ENCODE measurements at regions not wholly inside any gene's neighbourhood (a gene's known extent, or its start where the extent isn't known, plus 50 kb on each side); places are given as distances from the start of the nearest gene placed in this dataset.

GRCh38 chr1:163406772-163407171 lies 85.0 kb downstream of the NUF2 start:
- Mint-ChIP-seq H3K4me3 (no peak overlapping the region), H3K9me3 (no peaks in the 10 kb centered on the region), H3K4me1 (peaks cover 2 to 10% (median 6%) of the 10 kb centered on the region in 3 donors), H3K36me3 (no peaks in the 10 kb centered on the region), H3K27me3 (peaks cover 0 to 17% of the 10 kb centered on the region in 2 donors), H3K27ac (no peak overlapping the region)
- H3K27ac ChIP-seq (ENCODE audit: low read depth, low read length), result no peak overlapping the region
- no peak for DNase-seq
- H3K4me3 ChIP-seq (ENCODE audit: low read length), result no peak overlapping the region
- H3K27me3 ChIP-seq (ENCODE audit: insufficient read depth, low read length, poor library complexity, severe bottlenecking), result no peaks in the 10 kb centered on the region
- no peaks in the 10 kb centered on the region for H3K4me1 ChIP-seq (ENCODE audit: insufficient read depth, low read length)
- H3K9me3 ChIP-seq (ENCODE audit: low read length), result no peaks in the 10 kb centered on the region
- CTCF ChIA-PET, result no interaction called here
- no peaks in the 10 kb centered on the region for H3K36me3 ChIP-seq (ENCODE audit: insufficient read depth, low read length)
- POLR2A ChIA-PET, result no interaction called here

GRCh38 chr1:163408262-163408661 lies 86.5 kb downstream of the NUF2 start:
- DNase-seq, result no peak
- CTCF ChIA-PET, result no interaction called here

GRCh38 chr1:163410073-163410999 lies 88.6 kb downstream of the NUF2 start:
- Mint-ChIP-seq H3K9me3 (no peaks in the 10 kb centered on the region), H3K4me3 (peak overlapping the region in 1 of 7 donors; percentile 45), H3K36me3 (no peaks in the 10 kb centered on the region), H3K27ac (peak overlapping the region in 1 of 8 donors; percentile 21), H3K4me1 (peaks cover 2 to 10% (median 6%) of the 10 kb centered on the region in 3 donors), H3K27me3 (peaks cover 2 to 16% of the 10 kb centered on the region in 2 donors)
- POLR2A ChIA-PET, result no interaction called here
- H3K27ac ChIP-seq (ENCODE audit: low read depth, low read length), result no peak overlapping the region
- no peaks in the 10 kb centered on the region for H3K27me3 ChIP-seq (ENCODE audit: insufficient read depth, low read length, poor library complexity, severe bottlenecking)
- no peaks in the 10 kb centered on the region for H3K4me1 ChIP-seq (ENCODE audit: insufficient read depth, low read length)
- H3K36me3 ChIP-seq (ENCODE audit: insufficient read depth, low read length), result no peaks in the 10 kb centered on the region
- H3K9me3 ChIP-seq (ENCODE audit: low read length), result no peaks in the 10 kb centered on the region
- H3K4me3 ChIP-seq (ENCODE audit: low read length), result no peak overlapping the region
- peak in 1 of 5 donors; percentile 7 for DNase-seq
- CTCF ChIA-PET, result interaction anchor here (2.1 kb wide), 1 partner anchor 8 kb away, joined by 6 read pairs; no protein-coding TSS in a partner anchor

More at GRCh38 chr1:163408262-163408661, 86.5 kb downstream of the NUF2 start:
- Histone ChIP-seq H3K36me3 (ENCODE audit: insufficient read depth, low read length) (no peaks in the 10 kb centered on the region), H3K4me3 (ENCODE audit: low read length) (no peak overlapping the region), H3K4me1 (ENCODE audit: insufficient read depth, low read length) (no peaks in the 10 kb centered on the region), H3K27ac (ENCODE audit: low read depth, low read length) (no peak overlapping the region), H3K9me3 (ENCODE audit: low read length) (no peaks in the 10 kb centered on the region), H3K27me3 (ENCODE audit: insufficient read depth, low read length, poor library complexity, severe bottlenecking) (no peaks in the 10 kb centered on the region)
- POLR2A ChIA-PET, result no interaction called here
- H3K27ac Mint-ChIP-seq, result no peak overlapping the region
- H3K27me3 Mint-ChIP-seq, result peaks cover 0 to 14% of the 10 kb centered on the region in 2 donors
- H3K9me3 Mint-ChIP-seq, result no peaks in the 10 kb centered on the region
- H3K4me1 Mint-ChIP-seq, result peaks cover 2 to 10% (median 6%) of the 10 kb centered on the region in 3 donors
- H3K4me3 Mint-ChIP-seq, result no peak overlapping the region
- H3K36me3 Mint-ChIP-seq, result no peaks in the 10 kb centered on the region

GRCh38 chr1:163412221-163412620 lies 90.5 kb downstream of the NUF2 start:
- no peak overlapping the region for H3K27ac Mint-ChIP-seq
- CTCF ChIA-PET, result interaction anchor here (0.8 to 2.1 kb wide), 2 partner anchors 10 to 17 kb away, joined by 3 to 6 read pairs; no protein-coding TSS in a partner anchor
- H3K36me3 ChIP-seq (ENCODE audit: insufficient read depth, low read length), result no peaks in the 10 kb centered on the region
- H3K4me3 ChIP-seq (ENCODE audit: low read length), result no peak overlapping the region
- no peaks in the 10 kb centered on the region for H3K36me3 Mint-ChIP-seq
- POLR2A ChIA-PET, result no interaction called here
- H3K4me3 Mint-ChIP-seq, result no peak overlapping the region
- H3K27ac ChIP-seq (ENCODE audit: low read depth, low read length), result no peak overlapping the region
- H3K27me3 Mint-ChIP-seq, result peaks cover 2 to 24% of the 10 kb centered on the region in 2 donors
- no peaks in the 10 kb centered on the region for H3K27me3 ChIP-seq (ENCODE audit: insufficient read depth, low read length, poor library complexity, severe bottlenecking)
- no peaks in the 10 kb centered on the region for H3K9me3 Mint-ChIP-seq
- H3K9me3 ChIP-seq (ENCODE audit: low read length), result no peaks in the 10 kb centered on the region
- H3K4me1 Mint-ChIP-seq, result peaks cover 2 to 10% (median 6%) of the 10 kb centered on the region in 3 donors
- no peaks in the 10 kb centered on the region for H3K4me1 ChIP-seq (ENCODE audit: insufficient read depth, low read length)
- DNase-seq, result no peak

- Histone ChIP-seq H3K36me3 (ENCODE audit: insufficient read depth, low read length) (no peaks in the 10 kb centered on the region), H3K27me3 (ENCODE audit: insufficient read depth, low read length, poor library complexity, severe bottlenecking) (no peaks in the 10 kb centered on the region), H3K9me3 (ENCODE audit: low read length) (no peaks in the 10 kb centered on the region), H3K4me1 (ENCODE audit: insufficient read depth, low read length) (no peaks in the 10 kb centered on the region), H3K27ac (ENCODE audit: low read depth, low read length) (no peak overlapping the region), H3K4me3 (ENCODE audit: low read length) (no peak overlapping the region)
- Mint-ChIP-seq H3K9me3 (no peaks in the 10 kb centered on the region), H3K4me1 (peaks cover 2 to 7% (median 6%) of the 10 kb centered on the region in 3 donors), H3K27me3 (peaks cover 3 to 21% of the 10 kb centered on the region in 2 donors), H3K36me3 (no peaks in the 10 kb centered on the region), H3K4me3 (no peak overlapping the region), H3K27ac (no peak overlapping the region)
- DNase-seq, result no peak
- ChIA-PET CTCF (no interaction called here), POLR2A (no interaction called here)
Observed at GRCh38 chr1:163414778-163415177, 93.0 kb downstream of the NUF2 start.

- H3K9me3 ChIP-seq (ENCODE audit: low read length), result no peaks in the 10 kb centered on the region
- no peaks in the 10 kb centered on the region for H3K4me1 ChIP-seq (ENCODE audit: insufficient read depth, low read length)
- H3K27ac ChIP-seq (ENCODE audit: low read depth, low read length), result no peak overlapping the region
- H3K27ac Mint-ChIP-seq, result no peak overlapping the region
- H3K9me3 Mint-ChIP-seq, result no peaks in the 10 kb centered on the region
- H3K4me3 ChIP-seq (ENCODE audit: low read length), result no peak overlapping the region
- no peaks in the 10 kb centered on the region for H3K36me3 Mint-ChIP-seq
- no peaks in the 10 kb centered on the region for H3K27me3 ChIP-seq (ENCODE audit: insufficient read depth, low read length, poor library complexity, severe bottlenecking)
- H3K4me3 Mint-ChIP-seq, result no peak overlapping the region
- POLR2A ChIA-PET, result no interaction called here
- CTCF ChIA-PET, result no interaction called here
- no peak for DNase-seq
- no peaks in the 10 kb centered on the region for H3K4me1 Mint-ChIP-seq
- H3K27me3 Mint-ChIP-seq, result peaks cover 3 to 4% of the 10 kb centered on the region in 2 donors
- H3K36me3 ChIP-seq (ENCODE audit: insufficient read depth, low read length), result no peaks in the 10 kb centered on the region
Observed at GRCh38 chr1:163421701-163422100, 99.9 kb downstream of the NUF2 start.

- ChIA-PET POLR2A (no interaction called here), CTCF (no interaction called here)
- no peak overlapping the region for H3K27ac ChIP-seq (ENCODE audit: low read depth, low read length)
- H3K9me3 Mint-ChIP-seq, result no peaks in the 10 kb centered on the region
- H3K36me3 Mint-ChIP-seq, result no peaks in the 10 kb centered on the region
- no peak overlapping the region for H3K4me3 ChIP-seq (ENCODE audit: low read length)
- H3K4me3 Mint-ChIP-seq, result no peak overlapping the region
- peaks cover 0 to 3% of the 10 kb centered on the region in 2 donors for H3K27me3 Mint-ChIP-seq
- no peaks in the 10 kb centered on the region for H3K36me3 ChIP-seq (ENCODE audit: insufficient read depth, low read length)
- no peaks in the 10 kb centered on the region for H3K9me3 ChIP-seq (ENCODE audit: low read length)
- no peaks in the 10 kb centered on the region for H3K4me1 ChIP-seq (ENCODE audit: insufficient read depth, low read length)
- no peaks in the 10 kb centered on the region for H3K4me1 Mint-ChIP-seq
- no peaks in the 10 kb centered on the region for H3K27me3 ChIP-seq (ENCODE audit: insufficient read depth, low read length, poor library complexity, severe bottlenecking)
- H3K27ac Mint-ChIP-seq, result no peak overlapping the region
- no peak for DNase-seq
Observed at GRCh38 chr1:163422738-163423404, 101.1 kb downstream of the NUF2 start.

GRCh38 chr1:163426505-163427251 lies 104.9 kb downstream of the NUF2 start:
- Histone ChIP-seq H3K27me3 (ENCODE audit: insufficient read depth, low read length, poor library complexity, severe bottlenecking) (no peaks in the 10 kb centered on the region), H3K27ac (ENCODE audit: low read depth, low read length) (no peak overlapping the region), H3K9me3 (ENCODE audit: low read length) (no peaks in the 10 kb centered on the region), H3K4me1 (ENCODE audit: insufficient read depth, low read length) (no peaks in the 10 kb centered on the region), H3K36me3 (ENCODE audit: insufficient read depth, low read length) (no peaks in the 10 kb centered on the region), H3K4me3 (ENCODE audit: low read length) (no peak overlapping the region)
- no peak overlapping the region for H3K27ac Mint-ChIP-seq
- no peaks in the 10 kb centered on the region for H3K27me3 Mint-ChIP-seq
- H3K36me3 Mint-ChIP-seq, result no peaks in the 10 kb centered on the region
- no peak for DNase-seq
- CTCF ChIA-PET, result no interaction called here
- no peak overlapping the region for H3K4me3 Mint-ChIP-seq
- no peaks in the 10 kb centered on the region for H3K4me1 Mint-ChIP-seq
- H3K9me3 Mint-ChIP-seq, result peaks cover 0 to 4% (median 4%) of the 10 kb centered on the region in 5 donors
- POLR2A ChIA-PET, result no interaction called here

Measured in CD8-positive, alpha-beta memory T cell (primary cell).